Caco-2 (cell line): ENCODE measurements at regions not wholly inside any gene's neighbourhood (a gene's known extent, or its start where the extent isn't known, plus 50 kb on each side); places are given as distances from the start of the nearest gene placed in this dataset.

Experiments used
- BruUV-seq: library from RNA; stranded (reverse); fragments of 400-500 nt; replicated peaks from 2 replicates; lab custom pipeline; 2021; lab: Mats Ljungman, UMichigan
- CTCF ChIA-PET: fragments of 300-600 bp; sonication (Branson Sonifier 250); formaldehyde crosslinking; loops from one replicate; lab custom pipeline; 2022; ENCODE audit warnings: antibody characterized with exemption; lab: Charles Lee
- POLR2A ChIA-PET: fragments of 300-600 bp; sonication (Branson Sonifier 250); formaldehyde crosslinking; loops from one replicate; lab custom pipeline; 2022; ENCODE audit warnings: antibody characterized with exemption; lab: Charles Lee
- DNase-seq, 2 experiments: peaks; one replicate each; pipeline versions ENCODE4 v3.0.0 to v3.0.0-alpha.2; 2020 to 2022
- H3K27me3 ChIP-seq: replicated peaks from 2 replicates; pipeline ENCODE4 v1.6.0; 2011; ENCODE audit warnings: low read length; ENCODE audit not compliant: control insufficient read depth, insufficient read depth
- H3K36me3 ChIP-seq: 2 replicates; pipeline ENCODE4 v1.5.1; 2011; ENCODE audit warnings: low read length; ENCODE audit not compliant: control insufficient read depth, insufficient read depth
- H3K4me1 ChIP-seq: fragments of 250-450 bp; sonication (Bioruptor Pico); 2 replicates; pipeline ENCODE4 v1.5.1; 2020; ENCODE audit warnings: mild to moderate bottlenecking
- H3K4me3 ChIP-seq: 2 replicates; pipeline ENCODE4 v1.5.1; 2011; ENCODE audit warnings: low read depth, mild to moderate bottlenecking, control low read depth, low read length
- H3K9me3 ChIP-seq: fragments of 250-450 bp; sonication (Bioruptor Pico); 2 replicates; pipeline ENCODE4 v1.5.1; 2020; ENCODE audit warnings: mild to moderate bottlenecking, moderate library complexity
- H3K27ac Mint-ChIP-seq: one replicate; pipeline ENCODE4 v1.8.0; 2022; ENCODE audit warnings: mixed read lengths; ENCODE audit not compliant: unreplicated experiment
- H3K27me3 Mint-ChIP-seq: one replicate; pipeline ENCODE4 v1.8.0; 2022; ENCODE audit warnings: mixed read lengths; ENCODE audit not compliant: insufficient read depth, unreplicated experiment
- H3K36me3 Mint-ChIP-seq: one replicate; pipeline ENCODE4 v1.8.0; 2022; ENCODE audit warnings: mild to moderate bottlenecking, mixed read lengths; ENCODE audit not compliant: insufficient read depth, unreplicated experiment
- H3K4me1 Mint-ChIP-seq: one replicate; pipeline ENCODE4 v1.8.0; 2022; ENCODE audit warnings: low read depth, mixed read lengths; ENCODE audit not compliant: unreplicated experiment
- H3K4me3 Mint-ChIP-seq: one replicate; pipeline ENCODE4 v1.8.0; 2022; ENCODE audit warnings: mild to moderate bottlenecking, moderate library complexity, mixed read lengths; ENCODE audit not compliant: unreplicated experiment
- H3K9me3 Mint-ChIP-seq: one replicate; pipeline ENCODE4 v1.8.0; 2022; ENCODE audit warnings: mixed read lengths; ENCODE audit not compliant: unreplicated experiment
- CTCF ChIP-seq, 2 experiments: fragments of 200-600 bp in 1 of 2; IDR thresholded peaks; 1 replicate in 1 of 2; 2 replicates in 1 of 2; pipeline versions ENCODE4 v1.5.1 to v1.8.0; 2011 to 2022; ENCODE audit warnings: antibody characterized with exemption in 1 of 2, control low read depth in 1 of 2, inconsistent platforms in 1 of 2, low read depth in 1 of 2, low read length in 1 of 2, mild to moderate bottlenecking in 1 of 2, moderate library complexity in 1 of 2; ENCODE audit not compliant: insufficient read depth in 1 of 2, severe bottlenecking in 1 of 2, unreplicated experiment in 1 of 2
- intact Hi-C: fragments of 100-400 bp; cut with micrococcal nuclease; formaldehyde crosslinking; loops from one replicate; pipeline ENCODE4 v1.10.0; 2022; ENCODE audit not compliant: unreplicated experiment

GRCh38 chr16:6967796-6968320 is 364.8 kb upstream of the RBFOX1 start:
- no peak overlapping the region for H3K4me3 ChIP-seq
- H3K27me3 ChIP-seq: no peaks in the 10 kb centered on the region
- no peaks in the 10 kb centered on the region for H3K36me3 ChIP-seq
- Mint-ChIP-seq H3K27ac (no peak overlapping the region), H3K27me3 (no peaks in the 10 kb centered on the region), H3K4me3 (no peak overlapping the region), H3K9me3 (no peaks in the 10 kb centered on the region), H3K4me1 (peaks cover 7% of the 10 kb centered on the region), H3K36me3 (peaks cover 4% of the 10 kb centered on the region)
- intact Hi-C loops: no loop called here
- no peak for TF ChIP-seq CTCF (IDR thresholded peaks at IDR 0.05; ENCODE audit: insufficient read depth in 1 of 2, low read depth in 1 of 2, low read length in 1 of 2, severe bottlenecking in 1 of 2, unreplicated experiment in 1 of 2)
- ChIA-PET CTCF (no interaction called here), POLR2A (no interaction called here)
- DNase-seq: no peak
- no peaks in the 10 kb centered on the region for H3K9me3 ChIP-seq
- no TSS peak for BruUV-seq
- no peaks in the 10 kb centered on the region for H3K4me1 ChIP-seq

GRCh38 chr16:6966925-6967324 is 365.7 kb upstream of the RBFOX1 start:
- H3K27ac Mint-ChIP-seq: no peak overlapping the region
- H3K9me3 Mint-ChIP-seq: no peaks in the 10 kb centered on the region
- TF ChIP-seq CTCF (IDR thresholded peaks at IDR 0.05; ENCODE audit: insufficient read depth in 1 of 2, low read depth in 1 of 2, low read length in 1 of 2, severe bottlenecking in 1 of 2, unreplicated experiment in 1 of 2): no peak
- H3K4me3 ChIP-seq: no peak overlapping the region
- intact Hi-C loops: no loop called here
- ChIA-PET CTCF (no interaction called here), POLR2A (no interaction called here)
- no peaks in the 10 kb centered on the region for H3K4me1 ChIP-seq
- no peaks in the 10 kb centered on the region for H3K36me3 ChIP-seq
- H3K36me3 Mint-ChIP-seq: peaks cover 4% of the 10 kb centered on the region
- H3K4me1 Mint-ChIP-seq: peaks cover 7% of the 10 kb centered on the region
- no peaks in the 10 kb centered on the region for H3K27me3 Mint-ChIP-seq
- DNase-seq: no peak
- no peaks in the 10 kb centered on the region for H3K9me3 ChIP-seq
- no peak overlapping the region for H3K4me3 Mint-ChIP-seq
- no peaks in the 10 kb centered on the region for H3K27me3 ChIP-seq
- BruUV-seq: no TSS peak

- H3K36me3 Mint-ChIP-seq: no peaks in the 10 kb centered on the region
- H3K27me3 Mint-ChIP-seq: no peaks in the 10 kb centered on the region
Measured at GRCh38 chr16:6964679-6965078, 368.0 kb upstream of the RBFOX1 start.

More at GRCh38 chr16:6964679-6965078, 368.0 kb upstream of the RBFOX1 start:
- H3K36me3 ChIP-seq: no peaks in the 10 kb centered on the region
- no peaks in the 10 kb centered on the region for H3K9me3 ChIP-seq
- H3K27me3 ChIP-seq: no peaks in the 10 kb centered on the region
- Mint-ChIP-seq H3K9me3 (no peaks in the 10 kb centered on the region), H3K27ac (no peak overlapping the region), H3K4me3 (no peak overlapping the region), H3K4me1 (no peaks in the 10 kb centered on the region)
- no peaks in the 10 kb centered on the region for H3K4me1 ChIP-seq
- no TSS peak for BruUV-seq
- H3K4me3 ChIP-seq: no peak overlapping the region
- no peak for TF ChIP-seq CTCF (IDR thresholded peaks at IDR 0.05; ENCODE audit: insufficient read depth in 1 of 2, low read depth in 1 of 2, low read length in 1 of 2, severe bottlenecking in 1 of 2, unreplicated experiment in 1 of 2)
- CTCF ChIA-PET: no interaction called here
- intact Hi-C loops: no loop called here
- POLR2A ChIA-PET: no interaction called here
- DNase-seq: no peak
